GM18867 (cell line): ENCODE measurements at regions not wholly inside any gene's neighbourhood (a gene's known extent, or its start where the extent isn't known, plus 50 kb on each side); places are given as distances from the start of the nearest gene placed in this dataset.

ENCODE experiments used
- ATAC-seq: cut with Tn5 transposase; IDR thresholded peaks from one replicate; pipeline ENCODE4 v1.9.1; 2021; ENCODE audit warnings: mild to moderate bottlenecking, moderate library complexity; ENCODE audit not compliant: unreplicated experiment

- ATAC-seq, result no peak
Observed at GRCh38 chr2:45072862-45073237, 63.6 kb upstream of the SIX2 start.

- no peak for ATAC-seq
Observed at GRCh38 chr2:45072064-45072861, 63.0 kb upstream of the SIX2 start.

- ATAC-seq, result no peak
Observed at GRCh38 chr2:45070113-45070652, 60.9 kb upstream of the SIX2 start.

DNA sequence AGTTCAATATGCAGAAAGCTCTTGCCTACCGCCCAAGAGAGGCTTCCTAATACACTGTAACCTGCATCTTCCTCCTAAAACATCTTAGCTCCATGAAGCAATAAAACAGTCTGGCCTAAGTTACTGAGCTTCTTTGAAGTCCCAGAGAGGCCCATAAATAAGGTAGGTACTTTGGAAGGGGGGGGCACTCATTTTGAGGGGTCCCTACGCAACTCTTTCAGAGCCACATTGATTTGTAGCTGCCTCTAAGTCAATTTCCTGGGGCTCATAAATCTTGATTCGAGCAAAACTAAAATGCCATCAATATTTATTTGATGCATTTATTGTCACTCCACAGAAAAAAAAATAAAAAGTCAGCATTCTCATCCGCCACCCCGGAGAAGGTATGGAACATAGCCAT lies 60.4 kb upstream of the SIX2 start:
- no peak for ATAC-seq

DNA sequence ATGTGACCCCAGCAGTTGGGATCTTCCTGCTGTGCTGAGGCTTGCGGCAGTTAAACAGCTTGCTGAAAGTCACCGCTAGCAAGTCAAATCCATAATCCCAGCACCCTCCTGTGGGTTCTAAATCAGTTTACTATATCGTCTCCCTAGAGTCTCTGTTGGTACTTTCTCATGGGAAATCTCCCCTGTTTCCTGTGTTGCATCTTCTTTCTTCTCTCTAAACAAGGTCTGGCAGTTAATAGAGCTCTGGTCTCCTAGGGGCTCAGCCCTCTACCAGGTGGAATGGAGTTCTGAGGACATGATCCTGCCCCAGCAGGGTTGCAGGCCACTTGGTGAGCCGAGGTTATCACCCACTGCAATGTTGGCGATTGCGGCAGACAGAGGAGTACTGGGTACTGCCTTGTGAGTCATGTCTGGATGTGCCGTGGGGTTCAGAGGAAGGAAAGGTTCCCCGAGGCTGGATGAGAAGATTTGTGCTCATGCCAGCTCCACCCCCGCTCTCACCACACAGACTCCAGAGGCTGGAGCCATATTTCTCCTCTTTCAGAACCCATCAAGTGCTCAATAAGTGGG lies 59.4 kb upstream of the SIX2 start:
- no peak for ATAC-seq

DNA sequence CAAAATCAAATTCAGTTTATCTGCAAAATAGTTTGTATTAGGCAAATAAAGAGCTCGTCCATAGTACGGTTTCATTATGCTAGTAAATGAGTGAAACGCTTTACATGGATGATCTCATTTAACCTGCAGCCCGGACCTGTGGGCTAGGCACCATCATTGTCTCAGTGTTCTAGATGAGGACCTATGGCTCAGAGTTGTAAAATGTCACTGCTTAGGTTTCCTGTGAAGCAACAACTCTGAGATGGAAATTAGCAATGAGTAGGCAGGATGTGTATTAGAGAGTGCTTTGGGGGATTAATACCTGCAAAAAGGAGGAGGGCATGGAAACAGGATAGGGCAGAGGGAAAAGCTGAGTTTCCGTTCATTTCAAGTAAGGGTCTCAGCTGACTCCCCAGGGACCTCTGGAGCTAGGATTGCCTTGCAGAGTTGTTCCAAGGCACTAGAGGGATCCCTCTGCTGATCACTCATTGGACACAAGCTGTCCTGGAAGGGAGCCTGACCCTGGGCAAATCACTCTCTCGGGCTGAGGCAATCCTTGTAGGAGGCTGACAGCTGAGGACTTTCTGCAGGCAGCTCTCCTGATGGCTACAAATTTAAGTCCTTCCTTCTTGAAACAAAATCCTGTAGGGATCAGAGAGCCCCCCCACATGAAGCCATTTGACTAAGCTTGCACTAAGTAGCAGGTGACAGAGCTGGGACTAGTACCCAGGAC lies 58.8 kb upstream of the SIX2 start:
- no peak for ATAC-seq
